B cell (primary cell): ENCODE measurements at regions not wholly inside any gene's neighbourhood (a gene's known extent, or its start where the extent isn't known, plus 50 kb on each side); places are given as distances from the start of the nearest gene placed in this dataset.

Experiments used
- EZH2 ChIP-seq: IDR thresholded peaks from 2 replicates; pipeline ENCODE4 v1.6.1; 2012; ENCODE audit warnings: borderline replicate concordance, low read depth, mild to moderate bottlenecking, moderate library complexity, low read length; ENCODE audit not compliant: insufficient read depth, poor library complexity, severe bottlenecking
- TF ChIP-seq, protein P1 (sequence below): fragments of 200-600 bp; IDR thresholded peaks from one replicate; pipeline ENCODE4 v1.8.0; 2022; ENCODE audit warnings: antibody characterized with exemption, mild to moderate bottlenecking

DNA sequence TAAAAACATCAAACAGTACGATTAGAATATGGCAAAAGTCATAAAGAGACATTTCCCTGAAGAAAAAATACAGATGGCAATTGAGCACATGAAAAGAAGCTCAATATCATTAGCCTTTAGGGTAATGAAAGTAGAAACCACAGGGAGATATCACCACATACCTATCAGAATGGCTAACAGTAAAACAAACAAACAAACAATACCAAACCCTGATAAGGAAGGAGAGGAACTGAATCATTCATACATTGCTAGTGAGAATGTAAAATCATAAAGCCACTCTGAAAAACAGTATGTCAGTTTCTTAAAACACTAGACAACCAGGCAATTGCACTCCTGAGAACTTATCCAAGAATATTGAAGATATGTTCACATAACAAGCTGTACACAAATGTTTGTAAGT lies 1342.5 kb upstream of the SLC10A2 start:
- TF ChIP-seq EZH2: no peak
- TF ChIP-seq, protein P1, sequence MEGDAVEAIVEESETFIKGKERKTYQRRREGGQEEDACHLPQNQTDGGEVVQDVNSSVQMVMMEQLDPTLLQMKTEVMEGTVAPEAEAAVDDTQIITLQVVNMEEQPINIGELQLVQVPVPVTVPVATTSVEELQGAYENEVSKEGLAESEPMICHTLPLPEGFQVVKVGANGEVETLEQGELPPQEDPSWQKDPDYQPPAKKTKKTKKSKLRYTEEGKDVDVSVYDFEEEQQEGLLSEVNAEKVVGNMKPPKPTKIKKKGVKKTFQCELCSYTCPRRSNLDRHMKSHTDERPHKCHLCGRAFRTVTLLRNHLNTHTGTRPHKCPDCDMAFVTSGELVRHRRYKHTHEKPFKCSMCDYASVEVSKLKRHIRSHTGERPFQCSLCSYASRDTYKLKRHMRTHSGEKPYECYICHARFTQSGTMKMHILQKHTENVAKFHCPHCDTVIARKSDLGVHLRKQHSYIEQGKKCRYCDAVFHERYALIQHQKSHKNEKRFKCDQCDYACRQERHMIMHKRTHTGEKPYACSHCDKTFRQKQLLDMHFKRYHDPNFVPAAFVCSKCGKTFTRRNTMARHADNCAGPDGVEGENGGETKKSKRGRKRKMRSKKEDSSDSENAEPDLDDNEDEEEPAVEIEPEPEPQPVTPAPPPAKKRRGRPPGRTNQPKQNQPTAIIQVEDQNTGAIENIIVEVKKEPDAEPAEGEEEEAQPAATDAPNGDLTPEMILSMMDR: no peak
